Upper lobe of left lung (tissue), 6 donors: ENCODE measurements at regions not wholly inside any gene's neighbourhood (a gene's known extent, or its start where the extent isn't known, plus 50 kb on each side); places are given as distances from the start of the nearest gene placed in this dataset.

ENCODE experiments used
- ATAC-seq, 2 donors: fragments of 200-7000 bp; cut with Tn5 transposase; one replicate each; pipeline ENCODE4 v1.9.1; 2022; ENCODE audit warnings: mild to moderate bottlenecking in 2 of 2, moderate library complexity in 2 of 2; ENCODE audit not compliant: low FRiP score in 2 of 2
- DNase-seq, 2 donors: peaks; one replicate each; pipeline ENCODE4 v3.0.0-alpha.2; 2019 to 2020
- H3K27ac ChIP-seq, 4 donors: fragments of 200-600 bp; sonication (generic); one replicate each; pipeline ENCODE4 v1.5.1; 2016 to 2019
- H3K27me3 ChIP-seq, 4 donors: fragments of 200-600 bp; sonication (generic); one replicate each; pipeline ENCODE4 v1.5.1; 2017 to 2019
- H3K36me3 ChIP-seq, 4 donors: fragments of 200-600 bp; sonication (generic); one replicate each; pipeline ENCODE4 v1.5.1; 2016 to 2019
- H3K4me1 ChIP-seq, 4 donors: fragments of 200-600 bp; sonication (generic); one replicate each; pipeline ENCODE4 v1.5.1; 2018 to 2019
- H3K4me3 ChIP-seq, 4 donors: fragments of 200-600 bp; sonication (generic); one replicate each; pipeline ENCODE4 v1.5.1; 2017 to 2019; ENCODE audit warnings: mild to moderate bottlenecking in 2 of 4, moderate library complexity in 1 of 4
- H3K9me3 ChIP-seq, 4 donors: fragments of 200-600 bp; sonication (generic); one replicate each; pipeline ENCODE4 v1.5.1; 2018 to 2019
- CTCF ChIP-seq, 6 experiments: fragments of 450-650 bp in 4 of 6; fragments of 200-600 bp in 2 of 6; sonication (generic) in 2 of 6; IDR thresholded peaks; one replicate each; pipeline ENCODE4 v1.5.1; 2016 to 2019; ENCODE audit warnings: antibody characterized with exemption in 6 of 6
- EP300 ChIP-seq, 4 donors: sonication (generic); formaldehyde crosslinking; IDR thresholded peaks; one replicate each; pipeline ENCODE4 v1.5.1; 2017; ENCODE audit warnings: antibody characterized with exemption in 4 of 4, control low read depth in 2 of 4
- POLR2A ChIP-seq, 4 donors: fragments of 450-650 bp; IDR thresholded peaks; one replicate each; pipeline ENCODE4 v1.5.1; 2016 to 2017; ENCODE audit warnings: antibody characterized with exemption in 4 of 4, mild to moderate bottlenecking in 2 of 4
- POLR2AphosphoS5 ChIP-seq, 2 donors: sonication (generic); formaldehyde crosslinking; IDR thresholded peaks; one replicate each; pipeline ENCODE4 v1.5.1; 2017; ENCODE audit warnings: antibody characterized with exemption in 2 of 2
- WGBS, 2 donors: methylation state at CpG; one replicate each; pipeline ENCODE4 v1.1.5; 2017 to 2018; 5-methylcytosine and 5-hydroxymethylcytosine counted together
- donor health status: DM: no; HTN: no; CAD: no; lungs with moderate emphysema.
- donor health status: DM: no; HTN: yes; CAD: no; lungs with severe emphysema.

GRCh38 chr4:176989186-176989585, 196.5 kb upstream of the VEGFC start:
- no peaks in the 10 kb centered on the region for H3K27me3 ChIP-seq
- WGBS, 2 donors, result 83 to 88% methylated on average over 1 of the region's 1 CpG
- H3K36me3 ChIP-seq, result no peaks in the 10 kb centered on the region
- H3K27ac ChIP-seq, result no peak overlapping the region
- DNase-seq (no peak), ATAC-seq (no peak)
- no peaks in the 10 kb centered on the region for H3K9me3 ChIP-seq
- no peaks in the 10 kb centered on the region for H3K4me1 ChIP-seq
- no peak overlapping the region for H3K4me3 ChIP-seq
- TF ChIP-seq POLR2A (IDR thresholded peaks at IDR 0.05) (no peak), CTCF (IDR thresholded peaks at IDR 0.05) (no peak), POLR2AphosphoS5 (IDR thresholded peaks at IDR 0.05) (no peak), EP300 (IDR thresholded peaks at IDR 0.05) (no peak)

GRCh38 chr4:176999935-177000543, 207.3 kb upstream of the VEGFC start:
- no peaks in the 10 kb centered on the region for H3K36me3 ChIP-seq
- DNase-seq (no peak), ATAC-seq (no peak)
- no peaks in the 10 kb centered on the region for H3K4me1 ChIP-seq
- TF ChIP-seq CTCF (IDR thresholded peaks at IDR 0.05), result no peak
- no peak for TF ChIP-seq POLR2A (IDR thresholded peaks at IDR 0.05)
- no peak for TF ChIP-seq EP300 (IDR thresholded peaks at IDR 0.05)
- TF ChIP-seq POLR2AphosphoS5 (IDR thresholded peaks at IDR 0.05), result no peak
- no peaks in the 10 kb centered on the region for H3K9me3 ChIP-seq
- H3K4me3 ChIP-seq, result no peak overlapping the region
- no peaks in the 10 kb centered on the region for H3K27me3 ChIP-seq
- no peak overlapping the region for H3K27ac ChIP-seq
- WGBS, 2 donors, result 69 to 70% methylated on average over 2 of the region's 2 CpGs

GRCh38 chr4:177001271-177002175, 208.8 kb upstream of the VEGFC start:
- Histone ChIP-seq H3K27me3 (no peaks in the 10 kb centered on the region), H3K36me3 (no peaks in the 10 kb centered on the region), H3K4me1 (no peaks in the 10 kb centered on the region), H3K9me3 (no peaks in the 10 kb centered on the region), H3K4me3 (no peak overlapping the region), H3K27ac (no peak overlapping the region)
- no peak for TF ChIP-seq POLR2AphosphoS5 (IDR thresholded peaks at IDR 0.05)
- TF ChIP-seq POLR2A (IDR thresholded peaks at IDR 0.05), result no peak
- no peak for TF ChIP-seq EP300 (IDR thresholded peaks at IDR 0.05)
- TF ChIP-seq CTCF (IDR thresholded peaks at IDR 0.05), result no peak
- no peak for DNase-seq
- no peak for ATAC-seq
- WGBS, 2 donors, result 68 to 82% methylated on average over 3 of the region's 3 CpGs

- H3K36me3 ChIP-seq, result no peaks in the 10 kb centered on the region
- DNase-seq (no peak), ATAC-seq (no peak)
- WGBS, 2 donors, result 66% methylated on average over 3 of the region's 3 CpGs
- H3K9me3 ChIP-seq, result no peaks in the 10 kb centered on the region
- H3K27ac ChIP-seq, result no peak overlapping the region
- H3K27me3 ChIP-seq, result no peaks in the 10 kb centered on the region
- TF ChIP-seq POLR2A (IDR thresholded peaks at IDR 0.05) (no peak), EP300 (IDR thresholded peaks at IDR 0.05) (no peak), POLR2AphosphoS5 (IDR thresholded peaks at IDR 0.05) (no peak), CTCF (IDR thresholded peaks at IDR 0.05) (no peak)
- H3K4me3 ChIP-seq, result no peak overlapping the region
- no peaks in the 10 kb centered on the region for H3K4me1 ChIP-seq
These were observed 213.0 kb upstream of the VEGFC start for GRCh38 chr4:177005674-177006230.
